AML-193 (cell line): ENCODE measurements at regions not wholly inside any gene's neighbourhood (a gene's known extent, or its start where the extent isn't known, plus 50 kb on each side); places are given as distances from the start of the nearest gene placed in this dataset.
"Not testable (repeated sequence)": the region's sequence is repeated elsewhere in the genome, so short reads cannot be mapped to it uniquely, and the experiment has no call there.

Experiments
- DNase-seq, 2 experiments: peaks; one replicate each; lab custom pipeline; 2025; lab: John Stamatoyannopoulos, UW

- no peak for DNase-seq
Measured at GRCh38 chr3:159727506-159727905, 261.1 kb upstream of the IL12A start.

DNA sequence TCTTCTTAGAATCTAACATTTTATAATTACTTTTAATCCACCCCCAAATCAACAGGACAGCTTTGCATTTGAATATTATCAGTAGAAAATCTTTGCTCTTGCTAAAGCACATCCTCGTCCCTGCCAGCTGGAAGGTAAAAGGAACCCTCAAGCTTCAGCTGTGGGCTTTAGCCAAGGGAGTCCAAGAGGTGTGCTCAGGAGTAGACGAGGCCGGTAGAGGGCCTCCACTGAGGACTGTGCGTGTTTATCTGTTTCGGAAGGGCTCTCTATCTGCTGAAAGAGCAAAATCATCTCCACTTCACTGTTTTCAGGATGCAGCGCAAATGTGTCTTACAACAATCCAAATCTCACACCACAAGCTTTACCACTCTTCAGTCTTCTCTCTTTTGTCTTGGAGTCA, 257.4 kb upstream of the IL12A start:
- no peak for DNase-seq

- no peak for DNase-seq
Measured at GRCh38 chr3:159732172-159733111, 256.2 kb upstream of the IL12A start.

DNA sequence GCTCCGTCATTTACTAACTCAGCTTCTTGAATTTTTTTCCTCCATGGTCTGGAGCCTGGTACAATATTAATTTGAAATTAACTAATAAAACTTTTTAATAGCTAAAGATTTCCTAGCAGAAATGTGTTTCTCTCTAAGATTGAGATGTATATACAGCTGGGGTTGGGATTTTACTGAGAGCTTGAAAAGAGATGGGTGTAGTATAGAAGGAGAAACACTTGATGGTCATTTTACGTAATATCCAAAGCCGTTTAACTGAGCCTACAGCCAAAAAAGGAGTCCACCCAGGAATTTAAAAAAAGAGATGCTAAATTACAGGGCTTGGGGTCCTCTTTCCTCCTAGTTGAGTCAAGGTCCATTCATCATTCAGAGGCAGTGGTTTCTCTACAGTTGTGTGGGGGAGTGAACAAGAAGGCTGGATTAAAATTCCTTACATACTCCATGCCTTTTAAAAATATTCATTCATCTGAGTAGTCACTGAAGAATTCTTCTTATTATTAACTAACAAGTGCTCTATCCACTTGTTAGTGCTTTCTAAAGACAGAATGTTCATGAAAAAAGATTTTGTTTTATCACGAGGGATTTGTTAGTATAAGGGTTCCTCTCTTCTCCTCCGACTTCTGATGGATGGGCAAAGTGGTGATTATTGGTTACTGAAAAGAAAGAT, 255.3 kb upstream of the IL12A start:
- no peak for DNase-seq

GRCh38 chr3:159734681-159735080, 254.0 kb upstream of the IL12A start:
- no peak for DNase-seq

DNA sequence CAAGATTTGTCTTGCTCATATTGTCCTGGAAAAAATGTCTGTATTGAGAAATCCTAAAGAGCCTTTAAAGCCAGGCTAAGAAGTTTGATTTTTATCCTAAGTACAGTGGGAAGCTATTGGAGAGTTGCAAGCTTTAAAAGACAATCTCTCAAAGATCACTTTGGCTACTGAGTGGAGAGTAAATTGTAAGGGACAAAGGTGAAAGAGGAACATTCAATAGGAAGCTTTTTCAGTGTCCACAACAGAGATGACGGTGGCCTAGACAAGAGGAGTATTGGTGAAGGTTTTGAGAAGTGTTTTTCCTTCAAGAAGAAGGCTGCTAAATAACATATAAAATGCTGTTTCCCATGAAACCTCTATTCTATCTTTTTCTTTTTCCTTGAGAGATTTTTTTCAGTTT, 249.5 kb upstream of the IL12A start:
- no peak for DNase-seq

GRCh38 chr3:159739969-159740368, 248.7 kb upstream of the IL12A start:
- DNase-seq = no peak

DNA sequence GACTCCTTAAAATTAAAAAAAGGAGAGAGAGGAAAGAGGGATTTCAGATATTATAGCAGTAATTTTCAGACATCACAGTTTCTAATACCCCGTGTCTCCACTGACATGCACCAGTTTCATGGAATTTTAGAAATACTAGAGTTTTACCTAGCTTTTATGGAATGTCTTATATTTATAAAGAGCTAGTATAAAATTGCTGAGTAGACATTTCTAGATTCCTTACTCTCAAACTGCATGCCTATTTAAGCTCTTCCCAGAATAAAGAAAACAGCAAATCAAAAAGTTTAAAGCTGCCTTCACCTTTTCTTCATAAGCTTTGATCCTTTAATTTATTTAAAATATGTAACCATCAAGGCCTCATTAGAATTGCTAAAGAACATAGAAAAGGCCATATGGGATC, 247.4 kb upstream of the IL12A start:
- DNase-seq = no peak

DNA sequence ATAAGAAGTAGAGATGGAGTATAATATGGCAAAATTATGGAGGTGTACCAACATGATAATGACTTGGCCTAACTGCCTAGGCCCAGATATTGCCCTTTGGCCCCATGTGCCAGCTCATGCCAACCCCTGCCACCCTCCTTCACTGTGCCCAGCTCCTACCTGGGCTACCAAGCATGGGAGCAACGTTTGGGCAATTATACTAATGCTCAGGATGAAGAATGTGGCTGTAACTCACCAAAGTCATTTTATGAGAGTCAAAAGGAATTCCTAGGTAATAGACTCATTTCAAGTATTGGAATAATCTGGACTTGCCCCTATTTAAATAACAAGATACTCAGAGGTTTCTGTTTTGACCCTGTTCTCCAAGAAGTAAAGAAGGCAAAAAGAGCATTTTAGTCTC, 240.2 kb upstream of the IL12A start:
- no peak for DNase-seq

DNA sequence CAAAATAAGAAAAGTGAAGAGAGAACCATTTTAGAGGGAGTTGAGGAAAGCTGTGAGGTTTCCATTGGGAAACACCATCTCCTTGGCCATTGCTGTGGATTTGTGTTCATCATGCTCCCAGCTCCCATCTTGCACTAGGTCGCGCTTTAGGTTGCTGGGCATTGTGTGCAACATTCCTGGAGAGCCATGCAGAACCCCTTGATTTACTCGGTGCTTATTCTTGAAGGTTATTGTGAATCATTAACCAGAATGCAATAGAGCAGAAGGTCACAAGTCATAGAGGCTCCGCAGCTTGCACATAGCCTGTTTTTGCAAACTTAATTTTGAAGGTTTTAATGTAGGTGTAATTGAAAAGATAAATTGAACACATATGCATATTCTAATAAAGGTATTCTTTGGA, 239.2 kb upstream of the IL12A start:
- no peak for DNase-seq

DNA sequence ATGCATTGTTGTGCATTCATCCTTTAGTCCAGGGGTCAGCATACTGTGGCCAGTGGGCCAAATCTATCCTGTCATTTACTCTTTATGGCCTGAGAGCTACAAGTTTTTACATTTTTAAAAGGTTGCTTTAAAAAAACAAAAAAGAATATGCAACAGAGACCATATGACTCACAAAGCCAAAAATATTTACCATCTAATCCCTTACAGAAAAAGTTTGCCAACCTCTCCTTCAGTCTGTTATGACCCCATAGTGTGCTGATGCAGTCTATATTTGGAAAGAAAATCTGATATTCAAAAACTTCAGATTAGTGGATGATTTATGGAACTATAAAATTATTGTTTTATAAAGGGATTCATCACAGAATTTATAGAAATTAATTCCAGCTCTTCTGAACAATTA, 237.5 kb upstream of the IL12A start:
- DNase-seq = no peak

DNA sequence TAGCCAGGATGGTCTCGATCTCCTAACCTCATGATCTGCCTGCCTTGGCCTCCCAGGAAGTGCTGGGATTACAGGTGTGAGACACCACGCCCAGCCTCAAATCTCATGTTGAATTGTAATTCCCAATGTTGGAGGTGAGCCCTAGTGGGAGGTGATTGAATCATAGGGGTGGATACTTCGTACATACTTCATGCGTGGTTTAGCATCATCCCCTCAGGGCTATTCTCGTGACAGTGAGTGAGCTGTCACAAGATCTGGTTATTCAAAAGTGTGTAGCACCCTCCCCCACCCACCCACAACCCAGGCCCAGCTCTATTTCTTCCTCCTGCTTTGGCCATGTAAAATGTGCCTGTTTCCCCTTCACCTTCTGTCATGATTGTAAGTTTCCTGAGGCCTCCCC, 236.9 kb upstream of the IL12A start:
- DNase-seq = no peak

DNA sequence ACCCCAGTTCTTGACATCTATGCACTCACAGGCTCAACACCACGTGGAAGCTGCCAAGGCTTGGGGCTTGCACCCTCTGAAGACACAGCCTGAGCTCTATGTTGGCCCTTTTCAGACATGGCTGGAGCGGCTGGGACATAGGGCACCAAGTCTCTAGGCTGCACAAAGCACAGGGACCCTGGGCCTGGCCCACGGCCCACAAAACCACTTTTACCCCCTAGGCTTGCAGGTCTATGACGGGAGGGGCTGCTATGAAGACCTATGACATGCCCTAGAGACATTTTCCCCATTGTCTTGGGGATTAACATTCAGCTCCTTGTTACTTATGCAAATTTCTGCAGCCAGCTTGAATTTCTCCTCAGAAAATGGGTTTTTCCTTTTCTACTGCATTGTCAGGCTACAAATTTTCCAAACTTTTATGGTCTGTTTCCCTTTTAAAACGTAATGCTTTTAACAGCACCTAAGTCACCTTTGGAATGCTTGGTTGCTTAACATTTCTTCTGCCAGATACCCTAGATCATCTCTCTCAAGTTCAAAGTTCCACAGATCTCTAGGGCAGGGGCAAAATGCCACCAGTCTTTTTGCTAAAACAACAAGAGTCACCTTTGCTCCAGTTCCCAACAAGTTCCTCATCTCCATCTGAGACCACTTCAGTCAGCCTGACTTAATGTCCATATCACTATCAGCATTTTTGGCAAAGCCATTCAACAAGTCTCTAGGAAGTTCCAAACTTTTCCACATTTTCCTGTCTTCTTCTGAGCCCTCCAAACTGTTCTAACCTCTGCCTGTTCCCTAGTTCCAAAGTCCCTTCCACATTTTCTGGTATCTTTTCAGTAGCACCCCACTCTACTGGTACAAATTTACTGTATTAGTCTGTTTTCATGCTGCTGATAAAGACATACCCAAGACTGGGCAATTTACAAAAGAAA, 232.1 kb upstream of the IL12A start:
- DNase-seq = not testable (repeated sequence)

DNA sequence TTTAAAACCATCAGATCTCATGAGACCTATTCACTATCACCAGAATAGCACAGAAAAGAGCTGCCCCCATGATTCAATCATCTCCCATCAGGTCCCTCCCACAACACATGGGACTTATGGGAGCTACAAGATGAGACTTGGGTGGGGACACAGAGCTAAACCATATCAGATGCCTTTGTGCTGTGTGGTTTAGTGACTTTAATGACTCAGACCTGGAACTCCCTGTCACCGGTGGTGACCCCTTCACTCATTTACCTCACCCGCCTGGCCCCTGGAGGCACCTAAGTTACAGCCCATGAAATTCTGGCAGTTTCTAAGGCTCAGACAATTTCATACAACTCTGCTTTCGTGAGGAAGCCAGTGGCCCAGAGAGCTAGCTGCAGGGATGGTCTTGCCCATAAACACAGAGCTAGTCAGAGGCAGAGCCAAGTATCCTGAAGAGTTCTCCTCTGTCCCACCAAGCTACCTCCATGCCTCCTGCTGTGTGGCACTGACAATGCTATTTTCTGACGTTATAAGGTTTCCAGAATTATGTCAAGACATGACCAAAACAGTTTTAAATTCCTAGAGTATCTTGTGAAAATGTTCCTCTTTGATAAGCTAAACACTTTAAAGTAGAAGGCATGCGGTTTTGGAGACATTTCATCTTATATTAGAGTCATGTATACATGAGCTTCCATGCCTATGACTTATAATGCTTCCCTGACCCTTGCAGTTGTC, 231.1 kb upstream of the IL12A start:
- DNase-seq = no peak

DNA sequence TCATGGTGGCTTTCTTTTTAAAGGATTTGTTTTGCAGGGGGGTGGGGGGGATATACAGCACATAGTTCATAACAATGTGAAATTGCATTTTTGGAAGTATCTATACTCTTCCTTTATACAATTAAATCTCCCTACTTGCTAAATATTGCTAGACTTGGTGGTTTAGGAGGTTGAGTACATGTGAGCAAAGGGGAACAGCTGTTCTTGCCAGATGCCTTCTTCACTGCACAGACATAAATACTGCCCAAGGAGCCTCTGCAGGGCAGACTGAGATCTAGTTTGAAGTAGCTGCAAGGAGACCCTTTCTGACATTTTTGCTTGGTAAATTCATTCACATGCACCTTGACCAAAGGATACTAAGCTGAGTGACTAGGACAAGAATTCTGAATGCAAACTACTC, 228.6 kb upstream of the IL12A start:
- DNase-seq = no peak

- DNase-seq = no peak
Measured at GRCh38 chr3:159761369-159761768, 227.3 kb upstream of the IL12A start.

- DNase-seq = no peak
Measured at GRCh38 chr3:159761848-159762635, 226.6 kb upstream of the IL12A start.

DNA sequence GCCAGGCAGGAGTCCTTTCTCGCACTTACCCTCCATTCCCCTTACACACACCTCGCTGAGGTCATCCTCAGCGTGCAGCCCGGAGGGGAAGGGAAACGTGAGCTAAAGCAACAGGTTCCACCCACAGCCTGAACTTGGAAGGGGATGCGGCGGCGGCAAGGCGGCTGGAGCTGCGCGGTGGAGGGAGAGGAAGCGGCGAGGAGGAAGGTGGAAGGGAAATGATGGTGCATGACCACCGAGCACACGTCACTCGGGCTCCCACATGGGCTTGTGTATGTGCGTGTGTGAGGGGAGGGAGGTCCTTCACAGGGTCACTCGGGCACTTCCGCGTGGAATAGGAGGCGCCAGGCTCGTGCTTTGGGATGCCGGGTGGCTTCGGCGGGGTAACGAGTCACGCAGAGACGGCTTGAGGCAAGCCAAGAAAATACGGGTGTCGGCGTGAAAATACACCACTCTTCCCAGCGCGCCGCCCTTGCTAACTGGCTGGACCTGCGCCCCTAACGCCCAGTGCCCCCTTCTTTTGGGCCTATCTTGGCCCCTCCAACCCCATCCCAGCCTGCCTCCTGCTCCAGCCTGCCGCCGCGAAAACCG, 225.5 kb upstream of the IL12A start:
- DNase-seq = peak; percentile 55 to 60

DNA sequence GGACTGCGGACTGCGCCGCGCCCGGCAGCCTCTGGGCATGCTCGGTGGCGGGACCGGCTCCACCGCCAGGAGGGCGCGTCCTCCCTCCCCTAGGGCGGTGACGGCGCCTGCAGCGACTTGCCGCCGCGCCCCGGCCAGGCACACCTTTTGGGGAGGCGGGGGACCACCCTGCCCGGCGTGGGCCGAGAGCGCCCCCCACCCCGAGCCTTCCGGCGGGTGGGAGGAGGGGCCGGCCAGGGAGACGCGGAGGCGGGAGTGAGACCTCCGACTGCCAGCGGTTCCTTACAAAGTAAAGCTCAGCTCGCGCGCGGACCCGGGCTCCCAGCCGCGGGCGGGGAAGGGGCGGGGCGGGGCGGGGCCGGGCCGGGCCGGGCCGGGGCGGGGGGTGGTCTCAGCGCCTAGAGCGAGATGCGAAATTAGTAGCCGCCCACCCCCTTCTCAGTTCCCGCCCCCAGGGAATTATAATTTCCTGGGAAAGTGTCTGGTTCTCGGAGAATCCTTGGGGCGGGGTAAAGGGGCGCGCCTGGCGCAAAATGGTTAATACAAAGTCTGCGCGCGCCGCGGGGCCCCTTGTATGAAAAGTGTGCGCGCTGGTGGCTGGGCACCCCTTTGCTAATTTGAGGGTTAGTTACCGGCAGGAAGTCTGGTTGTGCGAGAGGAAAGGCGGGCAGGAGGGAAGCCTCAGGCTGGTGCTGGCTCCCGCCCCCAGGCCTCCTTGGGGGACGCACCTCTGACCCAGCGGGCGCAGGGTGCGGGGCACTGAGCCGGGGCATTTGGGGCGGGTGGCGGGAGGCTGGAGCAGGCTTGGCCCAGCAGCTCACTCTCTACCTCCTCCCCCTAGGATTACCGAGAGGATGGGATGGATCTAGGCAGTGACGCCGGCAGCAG, 224.8 kb upstream of the IL12A start:
- peak; percentile 59 to 60 for DNase-seq
